Heart left ventricle (tissue), 16 donors: ENCODE measurements at regions not wholly inside any gene's neighbourhood (a gene's known extent, or its start where the extent isn't known, plus 50 kb on each side); places are given as distances from the start of the nearest gene placed in this dataset.

Source experiments
- ATAC-seq, 4 donors: fragments of 200-7000 bp; cut with Tn5 transposase; one replicate each; pipeline ENCODE4 v1.9.1; 2020 to 2022; ENCODE audit warnings: moderate library complexity in 4 of 4, mild to moderate bottlenecking in 3 of 4, moderate number of reproducible peaks in 1 of 4
- DNase-seq, 5 donors: peaks; one replicate each; pipeline ENCODE4 v3.0.0-alpha.2; 2020
- H3K27ac ChIP-seq, 12 donors: fragments of 200-600 bp; sonication (generic) in 4 of 12; one replicate each; pipeline versions ENCODE4 v1.5.0 to v1.8.0; 2016 to 2022; ENCODE audit warnings: mild to moderate bottlenecking in 2 of 12
- H3K27me3 ChIP-seq, 9 donors: fragments of 200-600 bp; sonication (generic) in 2 of 9; one replicate each; pipeline versions ENCODE4 v1.5.1 to v1.8.0; 2016 to 2022; ENCODE audit warnings: mild to moderate bottlenecking in 3 of 9
- H3K36me3 ChIP-seq, 9 donors: fragments of 200-600 bp; sonication (generic) in 2 of 9; one replicate each; pipeline versions ENCODE4 v1.5.0 to v1.8.0; 2018 to 2022; ENCODE audit warnings: mild to moderate bottlenecking in 2 of 9
- H3K4me1 ChIP-seq, 12 donors: fragments of 200-600 bp; sonication (generic) in 4 of 12; one replicate each; pipeline versions ENCODE4 v1.5.0 to v1.8.0; 2016 to 2022; ENCODE audit warnings: mild to moderate bottlenecking in 3 of 12
- H3K4me3 ChIP-seq, 12 donors: fragments of 200-600 bp; sonication (generic) in 4 of 12; one replicate each; pipeline versions ENCODE4 v1.5.0 to v1.8.0; 2017 to 2022; ENCODE audit warnings: mild to moderate bottlenecking in 9 of 12, moderate library complexity in 4 of 12
- H3K9me3 ChIP-seq, 12 donors: fragments of 200-600 bp; sonication (generic) in 4 of 12; one replicate each; pipeline versions ENCODE4 v1.5.0 to v1.8.0; 2016 to 2022; ENCODE audit warnings: mild to moderate bottlenecking in 1 of 12
- CTCF ChIP-seq, 12 donors: fragments of 200-600 bp; sonication (generic) in 4 of 12; IDR thresholded peaks; one replicate each; pipeline versions ENCODE4 v1.5.0 to v1.8.0; 2018 to 2022; ENCODE audit warnings: antibody characterized with exemption in 12 of 12, mild to moderate bottlenecking in 5 of 12
- POLR2A ChIP-seq, 2 donors: fragments of 450-650 bp; IDR thresholded peaks; one replicate each; pipeline ENCODE4 v1.6.1; 2017; ENCODE audit warnings: antibody characterized with exemption in 2 of 2, mild to moderate bottlenecking in 2 of 2, moderate library complexity in 2 of 2
- WGBS, 4 donors: extraction: QIAGEN DNeasy Blood & Tissue Kit in 2 of 4; methylation state at CpG; one replicate each; pipeline versions ENCODE4 v1.1.5 to v1.1.7; 2013 to 2018; 5-methylcytosine and 5-hydroxymethylcytosine counted together
- intact Hi-C, 10 donors: fragments of 100-400 bp; cut with DNase I; formaldehyde crosslinking; loops; one replicate each; pipeline versions ENCODE4 v1.11.1 to v1.14.2; 2022
- donor health status: ischemic (EF 13 %, LVEDD 7.1; RV severe dilation, severe dysfunction).
- donor health status: healthy with polysubstance abuse.
- donor health status: DM: no; HTN: yes; CAD: no.
- donor health status: DM: no; HTN: no; CAD: no.
- donor health status: ischemic (EF 25% LVEDD 6.9; RV normal size, moderate dysfunction).
- donor health status: ischemic (EF 25% LVEDD 5.7; RV mildly dilated, moderate dysfunction).
- donor health status: healthy.
- donor health status: DM: yes; HTN: yes; CAD: no.
- donor health status: ischemic (EF 35%, LVEDD 5.7; RV mildly dilated, moderate dysfunction).
- donor health status: nonischemic (EF 11% LVEDD 7.7; RV severe dilation, severe dysfunction).
- donor health status: DM: yes; HTN: yes; CAD: no.
- donor health status: PGD.
- donor health status: ischemic (EF 29% LVEDD 5.4; RV normal size, mild dysfunction).
- donor health status: nonischemic (EF 23%, LVEDD 6.1; RV moderate dilation, normal function).

DNA sequence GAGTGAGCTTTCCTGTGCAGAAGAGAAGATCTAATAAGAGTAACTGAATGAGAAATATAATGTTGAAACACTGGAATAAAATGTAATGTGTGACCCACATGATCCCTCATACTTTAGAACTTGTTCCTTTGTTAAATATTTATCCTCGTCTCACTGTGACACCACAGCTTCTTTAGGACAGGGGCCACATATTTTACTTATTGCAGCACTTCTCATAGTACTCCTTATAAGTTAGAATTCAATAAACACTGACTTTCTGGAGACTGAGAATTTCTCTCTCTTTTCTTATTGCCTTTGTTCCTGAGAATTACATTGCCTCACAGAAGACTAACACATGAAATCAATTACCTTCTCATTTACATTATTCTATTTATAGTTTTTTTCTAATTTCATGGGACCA is 1234.6 kb upstream of the CHAC2 start:
- TF ChIP-seq POLR2A (IDR thresholded peaks at IDR 0.05) (no peak), CTCF (IDR thresholded peaks at IDR 0.05) (no peak)
- DNase-seq (no peak), ATAC-seq (no peak)
- intact Hi-C loops = no loop called here
- 49 to 70% (median 56%) methylated on average over 1 of the region's 1 CpG; no CpG with 5 or more reads in 1 of the 4 donors for WGBS, 4 donors
- Histone ChIP-seq H3K4me3 (no peak overlapping the region), H3K36me3 (no peaks in the 10 kb centered on the region), H3K27ac (no peak overlapping the region), H3K4me1 (no peaks in the 10 kb centered on the region), H3K9me3 (peaks cover 0 to 3% (median 0%) of the 10 kb centered on the region in 12 donors), H3K27me3 (no peaks in the 10 kb centered on the region)

DNA sequence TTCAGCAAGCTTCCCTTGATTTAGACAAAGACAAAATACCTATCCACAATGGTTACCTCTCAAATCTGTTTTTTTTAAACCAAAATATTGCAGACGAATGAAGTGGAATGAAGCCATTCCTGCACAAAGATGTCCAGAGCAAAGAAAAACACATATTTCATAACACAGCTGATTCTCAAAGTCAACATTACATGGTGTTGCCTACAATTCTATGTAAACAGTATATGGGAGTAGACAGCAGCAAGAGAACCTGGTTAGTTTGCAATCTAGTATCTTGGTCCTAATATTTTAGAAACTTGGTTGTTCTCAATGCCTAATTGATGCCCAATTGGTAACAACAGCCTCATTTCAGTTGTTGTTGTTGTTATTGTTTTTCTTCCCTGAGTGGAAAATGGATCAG is 1240.9 kb upstream of the CHAC2 start:
- 78 to 86% (median 78%) methylated on average over 1 of the region's 1 CpG; no CpG with 5 or more reads in 1 of the 4 donors for WGBS, 4 donors
- no peaks in the 10 kb centered on the region for H3K4me1 ChIP-seq
- DNase-seq (no peak), ATAC-seq (no peak)
- no peaks in the 10 kb centered on the region for H3K36me3 ChIP-seq
- intact Hi-C loops = no loop called here
- no peak overlapping the region for H3K4me3 ChIP-seq
- no peak overlapping the region for H3K27ac ChIP-seq
- peaks cover 0 to 15% (median 0%) of the 10 kb centered on the region in 12 donors for H3K9me3 ChIP-seq
- H3K27me3 ChIP-seq = no peaks in the 10 kb centered on the region
- TF ChIP-seq POLR2A (IDR thresholded peaks at IDR 0.05) (no peak), CTCF (IDR thresholded peaks at IDR 0.05) (no peak)

DNA sequence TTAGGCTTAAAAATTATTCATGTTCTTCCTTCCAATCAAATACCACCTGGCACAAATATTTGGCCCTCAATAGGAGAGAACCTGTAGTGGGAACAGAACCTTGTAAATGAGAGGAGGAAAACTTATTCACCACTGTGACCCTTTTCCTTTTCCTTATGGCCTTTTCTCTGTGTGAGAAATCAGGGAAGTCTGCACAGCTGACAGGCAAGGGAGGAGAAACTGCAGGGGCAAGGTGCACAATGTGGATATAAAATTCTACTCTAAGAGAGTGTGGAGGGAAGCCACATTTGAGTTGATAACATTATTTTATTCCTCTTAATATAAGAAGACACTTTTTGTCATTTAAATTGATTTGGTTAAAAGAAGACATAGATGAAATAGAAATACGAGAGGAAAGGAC is 1247.0 kb upstream of the CHAC2 start:
- Histone ChIP-seq H3K4me1 (no peaks in the 10 kb centered on the region), H3K4me3 (no peak overlapping the region), H3K9me3 (peaks cover 0 to 15% (median 0%) of the 10 kb centered on the region in 12 donors), H3K27me3 (no peaks in the 10 kb centered on the region), H3K27ac (no peak overlapping the region), H3K36me3 (no peaks in the 10 kb centered on the region)
- ATAC-seq (no peak), DNase-seq (no peak)
- whole genome bisulfite sequencing, 4 donors = 71 to 79% (median 74%) methylated on average over 1 of the region's 1 CpG
- TF ChIP-seq POLR2A (IDR thresholded peaks at IDR 0.05) (no peak), CTCF (IDR thresholded peaks at IDR 0.05) (no peak)
- intact Hi-C loops = no loop called here

GRCh38 chr2:52518678-52519077 is 1248.9 kb upstream of the CHAC2 start:
- TF ChIP-seq POLR2A (IDR thresholded peaks at IDR 0.05) (no peak), CTCF (IDR thresholded peaks at IDR 0.05) (no peak)
- no peak overlapping the region for H3K4me3 ChIP-seq
- ATAC-seq (no peak), DNase-seq (no peak)
- H3K27ac ChIP-seq = no peak overlapping the region
- no peaks in the 10 kb centered on the region for H3K36me3 ChIP-seq
- intact Hi-C loops = loop anchor here in 1 of 10 donors (2.0 kb wide), 1 partner anchor 40 kb away; no protein-coding TSS in a partner anchor
- no peaks in the 10 kb centered on the region for H3K27me3 ChIP-seq
- H3K4me1 ChIP-seq = no peaks in the 10 kb centered on the region
- H3K9me3 ChIP-seq = peaks cover 0 to 5% (median 0%) of the 10 kb centered on the region in 12 donors
